ENCODE measurements at regions not wholly inside any gene's neighbourhood (a gene's known extent, or its start where the extent isn't known, plus 50 kb on each side); places are given as distances from the start of the nearest gene placed in this dataset.

- TF ChIP-seq CEBPB (IDR thresholded peaks at IDR 0.05; ENCODE audit: low read depth, low read length) (peak; percentile 38), RCOR1 (IDR thresholded peaks at IDR 0.05; ENCODE audit: insufficient replicate concordance, low read length) (no peak)
- H3K14ac ChIP-seq (replicated peaks; ENCODE audit: low read depth, low read length), result 0 out of 2 replicates have a peak overlapping the region, but pooled peaks have one; percentile 29
- ChIA-PET POLR2A (ENCODE audit: unreplicated experiment) (no interaction called here), CTCF (no interaction called here)
- ATAC-seq (ENCODE audit: low read depth) (no peak), DNase-seq (peak; percentile 13)
- H3K18ac ChIP-seq (ENCODE audit: low read depth, low read length), result no peak overlapping the region
- no peak overlapping the region for H3K56ac ChIP-seq (ENCODE audit: extremely low read depth, insufficient read depth, low read length)
- H2BK20ac ChIP-seq (ENCODE audit: low read depth, low read length), result no peak overlapping the region
- peaks cover 5% of the 10 kb centered on the region; the same call in 1 of the 2 replicates for H3K9me1 ChIP-seq (ENCODE audit: insufficient read depth, low read length)
- no peak overlapping the region for H3K4ac ChIP-seq (ENCODE audit: low read depth, low read length)
- H3K9me3 ChIP-seq (ENCODE audit: control insufficient read depth, insufficient read depth, low read length), result no peaks in the 10 kb centered on the region
- no peaks in the 10 kb centered on the region for H4K20me1 ChIP-seq (ENCODE audit: insufficient read depth, low read length)
- no peaks in the 10 kb centered on the region; the same call in 1 of the 2 replicates for H3K27me3 ChIP-seq (ENCODE audit: control insufficient read depth, insufficient read depth, low read length)
- no peak overlapping the region for H2AK5ac ChIP-seq (ENCODE audit: low read depth, low read length)
- H3K23ac ChIP-seq (ENCODE audit: low read depth, low read length), result no peak overlapping the region
- no TSS peak for BruUV-seq (replicated peaks)
- no peak overlapping the region for H2AFZ ChIP-seq (replicated peaks; ENCODE audit: low read length, poor library complexity)
- H4K91ac ChIP-seq (ENCODE audit: insufficient read depth, low read depth, low read length), result no peak overlapping the region
- H3K4me2 ChIP-seq (ENCODE audit: low read depth, low read length), result no peak overlapping the region
- no peak overlapping the region for H2AK9ac ChIP-seq (replicated peaks; ENCODE audit: low read depth, low read length, poor library complexity)
- no peak overlapping the region for H2BK120ac ChIP-seq (ENCODE audit: low read depth, low read length)
- no peak overlapping the region for H2BK5ac ChIP-seq (ENCODE audit: low read depth, low read length, poor library complexity, severe bottlenecking)
- H3K4me3 ChIP-seq (ENCODE audit: insufficient read depth, low read depth, low read length), result no peak overlapping the region
- H4K8ac ChIP-seq (ENCODE audit: low read depth in 2 of 2, low read length in 2 of 2), result no peak overlapping the region
- H3K27ac ChIP-seq (ENCODE audit: insufficient read depth, low read length), result no peak overlapping the region
- no peak overlapping the region for H3K9ac ChIP-seq (ENCODE audit: low read depth, low read length)
- H4K5ac ChIP-seq (ENCODE audit: low read depth, low read length), result no peak overlapping the region
- no peaks in the 10 kb centered on the region for H3K36me3 ChIP-seq (ENCODE audit: control insufficient read depth, insufficient read depth, low read length)
- in situ Hi-C loops (cut with MboI; ENCODE audit: low sequenced_read_pairs), result no loop called here
- dilution Hi-C loops (cut with HindIII; ENCODE audit: low sequenced_read_pairs, unreplicated experiment), result no loop called here
- H3K79me1 ChIP-seq (ENCODE audit: low read depth in 1 of 2, low read length in 2 of 2), result no peaks in the 10 kb centered on the region
- intact Hi-C loops (cut with micrococcal nuclease), result no loop called here
- no peak overlapping the region for H2BK15ac ChIP-seq (ENCODE audit: low read depth, low read length)
- H3K4me1 ChIP-seq (ENCODE audit: control insufficient read depth, insufficient read depth, low read length), result peaks cover 3% of the 10 kb centered on the region
Measured at GRCh38 chr20:11296951-11297350, 620.7 kb upstream of the BTBD3 start.
